Upper lobe of left lung (tissue), 4 donors: ENCODE measurements at regions not wholly inside any gene's neighbourhood (a gene's known extent, or its start where the extent isn't known, plus 50 kb on each side); places are given as distances from the start of the nearest gene placed in this dataset.

Experiments used
- CTCF ChIP-seq, 6 experiments: fragments of 450-650 bp in 4 of 6; fragments of 200-600 bp in 2 of 6; sonication (generic) in 2 of 6; IDR thresholded peaks; one replicate each; pipeline ENCODE4 v1.5.1; 2016 to 2019; ENCODE audit warnings: antibody characterized with exemption in 6 of 6
- POLR2AphosphoS5 ChIP-seq, 2 donors: sonication (generic); formaldehyde crosslinking; IDR thresholded peaks; one replicate each; pipeline ENCODE4 v1.5.1; 2017; ENCODE audit warnings: antibody characterized with exemption in 2 of 2

DNA sequence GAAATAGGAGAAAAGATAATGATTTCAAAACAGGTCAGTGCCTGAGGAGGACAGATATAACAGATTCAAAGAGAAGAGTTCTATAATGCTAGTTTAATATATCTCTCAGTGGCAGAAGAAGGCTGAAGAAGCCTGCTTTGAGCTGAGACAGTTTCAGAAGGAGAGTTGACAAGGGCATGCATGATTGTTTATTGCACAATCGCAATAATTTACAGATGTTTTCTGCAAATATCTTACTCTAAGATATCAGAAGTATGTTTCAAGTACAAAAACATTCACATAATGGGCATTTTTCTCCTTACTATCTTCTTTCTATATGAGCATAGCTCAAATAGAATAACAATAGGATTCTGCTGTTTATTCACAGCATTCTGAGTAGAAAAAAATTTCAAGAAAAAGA is 557.7 kb upstream of the NRSN1 start:
- no peak for TF ChIP-seq CTCF (IDR thresholded peaks at IDR 0.05)
- no peak for TF ChIP-seq POLR2AphosphoS5 (IDR thresholded peaks at IDR 0.05)
